COLO829 (cell line): ENCODE measurements at regions not wholly inside any gene's neighbourhood (a gene's known extent, or its start where the extent isn't known, plus 50 kb on each side); places are given as distances from the start of the nearest gene placed in this dataset.

Experiments used
- DNase-seq: peaks from one replicate; pipeline ENCODE4 v3.0.0; 2012; ENCODE audit warnings: low spot score

GRCh38 chr11:33615751-33616150 lies 84.9 kb downstream of the C11orf91 start:
- no peak for DNase-seq

GRCh38 chr11:33613404-33613803 lies 87.2 kb downstream of the C11orf91 start:
- DNase-seq, result no peak

GRCh38 chr11:33610903-33611302 lies 89.7 kb downstream of the C11orf91 start:
- no peak for DNase-seq

DNA sequence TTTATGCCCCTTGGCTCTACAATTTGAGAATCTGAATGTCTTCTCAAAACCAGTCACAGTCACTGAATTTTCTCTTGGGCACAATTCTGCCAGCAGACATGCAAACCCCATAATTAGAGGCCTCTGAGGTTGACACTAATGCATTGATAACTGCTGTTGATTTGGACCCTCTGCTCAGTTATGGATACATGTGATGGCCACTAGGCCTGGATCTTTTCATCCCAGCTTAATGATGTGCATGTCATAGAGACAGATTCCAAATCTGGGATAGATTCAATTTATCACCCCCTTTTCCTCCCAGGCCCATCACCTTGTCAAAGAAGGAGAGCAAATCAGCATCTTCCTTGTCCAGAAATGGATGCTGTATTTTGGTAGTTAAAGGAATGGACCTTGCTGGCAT lies 92.2 kb downstream of the C11orf91 start:
- DNase-seq, result no peak

GRCh38 chr11:33606762-33607161 lies 93.9 kb downstream of the C11orf91 start:
- DNase-seq, result no peak

GRCh38 chr11:33605703-33606102 lies 94.9 kb downstream of the C11orf91 start:
- no peak for DNase-seq

DNA sequence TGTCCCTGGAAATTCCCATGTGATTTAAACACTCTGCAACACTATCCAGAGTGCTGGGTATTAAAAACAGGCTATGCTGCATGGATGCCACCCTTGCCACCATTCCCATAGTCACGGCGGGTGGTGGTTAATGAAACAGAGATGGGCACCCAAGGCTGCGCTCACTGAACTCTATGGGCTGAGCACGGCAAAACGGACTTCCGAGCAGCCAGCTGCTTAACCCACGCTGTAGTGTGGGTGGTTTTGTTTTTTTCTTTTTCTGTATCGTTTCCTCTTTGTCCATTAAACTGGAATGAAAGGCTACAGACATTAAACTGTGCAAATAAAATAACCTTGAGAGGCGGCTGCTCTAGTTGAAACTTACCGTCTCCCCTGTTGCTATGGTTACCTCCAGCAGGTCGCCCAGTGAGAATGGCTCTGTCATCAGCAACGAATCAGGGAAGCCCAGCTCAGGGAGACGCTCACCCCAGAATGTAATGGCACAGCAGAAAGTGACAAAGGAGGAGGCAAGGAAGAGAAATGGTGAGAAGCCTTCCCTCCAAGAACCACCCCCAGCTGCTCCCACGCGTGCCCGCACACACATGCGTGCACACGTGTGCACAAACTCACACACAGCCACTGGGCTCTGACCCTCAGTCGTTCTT lies 102.1 kb downstream of the C11orf91 start:
- DNase-seq, result no peak

- no peak for DNase-seq
These were observed 106.4 kb downstream of the C11orf91 start for GRCh38 chr11:33594188-33594587.

- no peak for DNase-seq
These were observed 110.2 kb downstream of the C11orf91 start for GRCh38 chr11:33590441-33590840.

DNA sequence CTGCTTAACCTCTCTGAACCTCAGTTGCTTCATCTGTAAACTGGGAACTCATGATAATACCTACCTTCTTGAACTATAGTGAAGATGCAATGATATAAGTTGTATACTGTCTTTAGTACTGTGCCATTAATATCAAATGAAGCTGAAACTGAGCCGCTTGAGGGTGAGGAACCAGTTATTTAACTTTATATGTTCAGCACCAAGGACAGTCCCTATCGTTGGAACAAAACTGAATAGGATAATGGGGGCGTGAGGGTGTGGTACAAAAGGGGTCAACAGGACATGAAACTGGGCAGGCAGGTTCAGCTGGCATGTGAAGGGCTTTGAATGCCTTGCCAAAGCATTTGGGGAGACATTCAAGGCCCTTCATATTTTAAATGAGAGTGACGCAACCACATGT lies 112.6 kb downstream of the C11orf91 start:
- DNase-seq, result no peak

GRCh38 chr11:33585586-33586209 lies 114.9 kb downstream of the C11orf91 start:
- no peak for DNase-seq

DNA sequence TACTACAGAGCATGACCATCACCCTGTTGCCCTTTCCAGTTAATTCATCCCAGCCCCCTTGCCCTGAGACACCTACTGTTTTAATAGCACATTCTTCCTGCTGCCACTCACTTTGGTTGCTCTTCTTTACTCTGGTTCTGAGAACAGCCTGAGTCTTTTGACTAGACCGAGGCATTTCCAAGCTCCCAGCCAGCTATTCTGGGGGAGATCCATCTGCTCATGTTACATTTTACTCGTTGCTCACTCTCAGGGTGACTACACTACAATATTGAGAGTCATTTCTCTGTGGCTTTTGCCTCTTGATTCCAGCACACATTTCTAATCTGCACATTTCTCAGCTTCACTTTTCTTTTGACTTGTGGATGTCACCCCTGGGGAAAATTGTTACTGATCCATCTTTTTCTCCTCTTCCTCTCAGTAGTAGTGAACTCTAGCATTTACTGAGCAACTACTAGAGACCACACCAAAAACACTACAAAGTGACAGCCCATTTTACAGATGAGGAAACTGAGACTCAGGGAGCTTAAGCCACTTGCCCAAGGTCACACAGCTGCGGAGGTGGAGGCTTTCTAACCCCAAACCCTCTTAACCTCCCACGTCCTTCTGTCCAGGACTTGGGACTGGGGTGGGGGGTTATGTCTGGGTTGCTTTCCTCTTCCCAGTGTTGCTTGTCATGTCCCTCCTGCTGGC lies 117.8 kb downstream of the C11orf91 start:
- DNase-seq, result no peak

DNA sequence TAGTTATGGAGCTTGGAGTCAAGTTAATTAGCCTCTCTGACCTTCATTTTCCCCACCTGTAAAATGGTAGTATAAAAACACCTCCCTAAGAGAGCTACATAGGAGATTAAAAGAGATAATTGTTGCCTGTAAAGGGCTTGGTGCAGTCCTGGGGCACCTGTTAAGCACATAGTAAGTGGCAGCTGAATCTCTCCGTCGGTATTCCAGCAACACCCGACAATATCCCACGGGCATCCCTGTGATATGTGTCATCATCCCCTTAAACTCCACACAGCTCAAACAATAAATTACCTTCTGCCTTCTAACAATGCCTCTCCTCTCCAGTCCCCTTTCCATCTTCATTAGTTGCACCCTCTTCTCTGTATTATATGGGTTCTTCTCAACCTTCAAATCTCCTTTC lies 121.5 kb downstream of the C11orf91 start:
- no peak for DNase-seq

DNA sequence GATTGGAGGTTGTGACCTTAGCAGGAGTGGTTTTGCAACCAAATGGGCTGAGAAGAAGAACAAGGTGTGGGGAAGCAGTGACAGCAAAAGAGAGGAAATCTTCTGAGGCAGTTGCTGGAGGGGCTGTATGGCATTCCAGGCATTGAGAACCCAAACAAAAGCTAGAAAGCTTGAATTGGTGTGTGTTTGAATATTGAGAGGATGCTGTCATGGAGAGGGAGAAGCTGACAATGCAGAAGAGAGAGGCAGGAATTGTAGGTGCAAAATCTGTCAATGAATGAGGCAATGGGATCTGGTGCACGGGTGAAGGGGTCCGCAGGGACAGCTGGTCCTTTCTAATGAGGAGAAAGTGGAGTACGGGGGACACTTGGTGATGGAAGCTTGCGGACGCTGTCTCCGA lies 123.4 kb downstream of the C11orf91 start:
- no peak for DNase-seq

GRCh38 chr11:33575311-33575710 lies 125.3 kb downstream of the C11orf91 start:
- no peak for DNase-seq

DNA sequence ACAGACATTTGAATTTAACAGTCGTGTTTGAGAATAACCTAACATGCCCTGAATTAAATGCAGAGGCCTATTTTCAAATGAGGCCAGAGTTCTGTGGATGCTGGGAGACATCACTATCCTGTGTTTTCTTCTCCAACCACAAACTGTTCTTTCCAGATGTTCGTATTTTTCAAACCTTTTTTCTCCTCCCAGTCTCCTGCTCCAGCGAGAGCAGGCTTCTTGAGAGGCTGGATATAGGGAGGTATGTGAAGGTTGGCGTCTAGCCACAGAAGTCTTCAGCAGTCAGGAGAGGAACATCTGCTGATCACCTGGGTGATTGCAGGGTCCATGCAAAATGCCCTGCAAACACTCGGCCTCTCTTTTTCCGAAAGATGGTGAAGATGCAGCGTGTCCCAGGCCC lies 126.3 kb downstream of the C11orf91 start:
- DNase-seq, result no peak

DNA sequence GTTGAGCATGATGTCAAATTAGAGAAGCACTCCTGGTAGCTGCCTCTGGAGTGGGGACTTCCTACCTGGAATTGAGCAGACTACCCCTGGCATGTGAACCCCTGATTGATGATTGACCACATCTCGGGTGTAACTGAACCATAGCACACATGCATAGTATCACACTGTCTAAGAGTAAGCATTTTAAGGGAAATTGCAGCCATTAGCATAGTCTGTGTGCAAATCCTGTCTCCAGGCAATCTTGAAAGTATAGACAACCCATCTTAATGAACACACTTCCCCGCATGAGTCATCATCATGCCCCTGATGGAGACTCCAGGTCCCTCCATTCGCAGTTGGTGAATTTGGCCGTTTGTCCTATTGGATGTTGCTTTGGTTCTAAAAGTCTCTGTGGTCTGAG lies 131.3 kb downstream of the C11orf91 start:
- no peak for DNase-seq

DNA sequence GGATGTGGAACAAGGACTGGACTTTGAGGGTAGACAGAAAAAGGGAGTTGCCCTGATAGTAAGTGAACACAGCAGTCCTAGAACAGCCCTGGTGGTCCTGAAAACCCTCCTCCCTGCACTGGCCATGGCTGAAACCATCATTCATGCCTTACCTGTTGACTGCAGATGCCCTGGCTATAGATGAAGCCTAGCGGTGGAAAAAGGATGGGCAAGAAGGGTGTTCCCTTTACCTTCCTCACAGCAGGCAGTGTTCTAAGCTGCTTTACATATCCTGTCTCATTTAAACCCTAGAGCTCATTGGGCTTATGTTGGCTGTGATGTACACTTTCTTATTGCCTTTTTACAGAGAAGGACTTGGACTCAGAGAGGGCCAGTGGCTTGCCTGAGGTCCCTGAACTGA lies 133.6 kb downstream of the C11orf91 start:
- no peak for DNase-seq

DNA sequence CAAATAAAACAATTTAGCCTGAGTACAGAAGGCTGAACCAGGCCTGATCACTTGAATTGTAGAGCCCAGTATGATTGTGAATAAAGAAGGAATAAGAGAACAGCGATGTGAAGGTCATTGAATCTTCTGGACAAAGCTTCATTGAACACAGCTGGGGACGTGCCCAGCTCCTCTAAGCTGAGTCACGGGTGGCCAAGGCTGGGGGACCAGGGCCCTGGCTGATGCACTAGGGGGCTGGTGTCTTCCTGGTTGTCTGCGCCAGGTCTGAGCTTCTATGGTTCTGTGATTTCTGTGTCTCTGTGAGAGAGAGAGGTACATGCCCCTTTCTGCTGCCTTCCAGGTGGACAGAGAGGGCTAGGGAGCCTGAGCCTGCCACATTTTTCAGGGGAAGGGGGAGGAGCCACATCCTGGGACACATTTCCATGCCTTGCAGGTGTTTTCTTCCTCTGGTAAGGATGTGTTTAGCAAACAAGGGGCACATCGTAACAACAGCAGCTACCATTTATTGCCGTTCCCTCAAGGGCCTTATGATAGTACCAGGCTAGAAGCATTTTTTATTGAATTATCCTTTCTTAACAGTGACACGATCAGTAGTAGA lies 135.7 kb downstream of the C11orf91 start:
- DNase-seq, result peak; percentile 47

DNA sequence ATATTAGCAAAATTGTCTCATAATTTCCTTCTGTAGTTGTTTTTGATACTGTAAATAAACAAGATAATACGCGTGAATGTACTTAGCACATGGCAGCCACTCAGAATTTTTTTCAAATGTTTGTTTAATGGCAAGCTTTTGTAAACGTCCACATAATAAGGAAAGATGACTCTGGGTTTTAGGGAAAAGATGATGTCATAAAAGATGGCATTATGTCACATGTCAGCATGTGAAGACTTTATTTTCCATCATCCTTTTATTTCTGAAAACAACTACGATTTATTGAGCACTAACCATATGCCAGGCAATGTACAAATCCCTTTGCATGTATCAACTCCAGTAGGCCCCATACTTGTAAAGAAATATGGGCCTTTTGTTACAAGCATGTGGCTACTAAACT lies 139.9 kb downstream of the C11orf91 start:
- DNase-seq, result no peak

GRCh38 chr11:33559567-33559966 lies 141.1 kb downstream of the C11orf91 start:
- DNase-seq, result no peak

DNA sequence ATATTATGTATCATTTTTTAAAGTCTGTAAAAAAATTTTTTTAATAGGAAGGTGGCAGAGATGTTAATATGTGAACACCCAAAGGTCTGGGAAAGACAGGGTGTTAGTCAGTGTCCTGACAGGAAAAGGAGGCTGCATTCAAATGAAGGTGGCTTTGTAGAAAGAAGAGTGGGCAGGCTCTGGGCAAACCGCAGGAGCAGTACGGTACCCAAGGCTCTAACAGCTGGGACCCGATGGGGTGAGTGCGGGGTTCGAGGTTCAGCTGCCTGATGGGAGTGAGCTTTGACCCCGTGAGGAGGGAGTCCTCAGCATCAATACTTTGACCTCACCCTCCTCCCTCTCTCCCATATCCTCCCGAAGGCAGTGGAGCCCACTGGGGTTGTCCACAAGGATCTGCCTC lies 142.5 kb downstream of the C11orf91 start:
- no peak for DNase-seq

GRCh38 chr11:33557201-33557600 lies 143.4 kb downstream of the C11orf91 start:
- DNase-seq, result peak; percentile 48
